H1 (cell line): ENCODE measurements at regions not wholly inside any gene's neighbourhood (a gene's known extent, or its start where the extent isn't known, plus 50 kb on each side); places are given as distances from the start of the nearest gene placed in this dataset.

ENCODE experiments used
- ASH2L ChIP-seq: fragments of 200-600, 300-600 bp; sonication (generic); IDR thresholded peaks from one replicate; pipeline ENCODE4 v1.7.1; 2017; ENCODE audit warnings: low read length
- HDAC6 ChIP-seq: IDR thresholded peaks from one replicate; pipeline ENCODE4 v1.7.1; 2012; ENCODE audit warnings: low read depth, mild to moderate bottlenecking, inconsistent platforms, low read length, moderate library complexity
- TAF7 ChIP-seq: optimal IDR thresholded peaks from 2 replicates; pipeline ENCODE3; 2011; ENCODE audit warnings: low read depth, mild to moderate bottlenecking, inconsistent platforms, low read length, moderate library complexity, borderline replicate concordance
- TBP ChIP-seq: IDR thresholded peaks from 2 replicates; pipeline ENCODE4 v1.6.1; 2011; ENCODE audit warnings: low read depth, low read length, improper control_type of control experiment
- TCF12 ChIP-seq: IDR thresholded peaks from 2 replicates; pipeline ENCODE4 v1.6.1; 2011; ENCODE audit warnings: low read depth, mild to moderate bottlenecking, low read length

- TF ChIP-seq ASH2L: no peak
- TF ChIP-seq TBP: no peak
- TF ChIP-seq TAF7: peak; percentile 22
- TF ChIP-seq TCF12: no peak
- TF ChIP-seq HDAC6: no peak
Observed at GRCh38 chr18:22324191-22325131, 93.3 kb downstream of the CTAGE1 start (continued).
